OCI-LY1 (cell line): ENCODE measurements at regions not wholly inside any gene's neighbourhood (a gene's known extent, or its start where the extent isn't known, plus 50 kb on each side); places are given as distances from the start of the nearest gene placed in this dataset.

Experiments used
- H2AFZ ChIP-seq: fragments of 200-600 bp; sonication (generic), shearing (Covaris generic); 2 replicates; pipeline ENCODE4 v1.6.0; 2014; ENCODE audit warnings: antibody characterized with exemption, mild to moderate bottlenecking, low read length
- H3F3A ChIP-seq: fragments of 200-600 bp; sonication (generic), shearing (Covaris generic); 2 replicates; pipeline ENCODE4 v1.6.0; 2014; ENCODE audit warnings: mild to moderate bottlenecking, antibody characterized with exemption, low read length, moderate library complexity; ENCODE audit not compliant: insufficient read depth
- H3K27ac ChIP-seq: fragments of 200-600 bp; sonication (generic); 2 replicates; pipeline ENCODE4 v1.5.1; 2014; ENCODE audit warnings: low read length, mixed run types, mild to moderate bottlenecking, low read depth; ENCODE audit not compliant: poor library complexity, severe bottlenecking
- H3K27me3 ChIP-seq: fragments of 200-600 bp; sonication (generic); 2 replicates; pipeline ENCODE4 v1.6.0; 2014; ENCODE audit warnings: antibody characterized with exemption, mild to moderate bottlenecking, low read length, moderate library complexity; ENCODE audit not compliant: insufficient read depth
- H3K36me3 ChIP-seq: fragments of 200-600 bp; sonication (generic); 2 replicates; pipeline ENCODE4 v1.6.1; 2014; ENCODE audit warnings: mild to moderate bottlenecking, antibody characterized with exemption, low read length, moderate library complexity, mixed read lengths; ENCODE audit not compliant: insufficient read depth
- H3K4me1 ChIP-seq: fragments of 200-600 bp; sonication (generic); 2 replicates; pipeline ENCODE4 v1.5.1; 2014; ENCODE audit warnings: mild to moderate bottlenecking, low read length, moderate library complexity; ENCODE audit not compliant: insufficient read depth, severe bottlenecking
- H3K4me2 ChIP-seq: fragments of 200-600 bp; sonication (generic), shearing (Covaris generic); 2 replicates; pipeline ENCODE4 v1.6.1; 2014; ENCODE audit warnings: low read length
- H3K4me3 ChIP-seq: fragments of 200-600 bp; sonication (generic); 2 replicates; pipeline ENCODE4 v1.5.1; 2014; ENCODE audit warnings: low read length, low read depth, mild to moderate bottlenecking, mixed read lengths; ENCODE audit not compliant: poor library complexity, severe bottlenecking
- H3K79me2 ChIP-seq: fragments of 200-600 bp; shearing (Covaris generic); 2 replicates; pipeline ENCODE4 v1.6.1; 2016; ENCODE audit warnings: mixed run types, low read length, mixed read lengths; ENCODE audit not compliant: insufficient read depth
- H3K9ac ChIP-seq: fragments of 200-600 bp; sonication (generic), shearing (Covaris generic); 2 replicates; pipeline ENCODE4 v1.6.1; 2014; ENCODE audit warnings: mild to moderate bottlenecking, low read length, mixed read lengths
- H3K9me2 ChIP-seq: fragments of 200-600 bp; sonication (generic), shearing (Covaris generic); 2 replicates; pipeline ENCODE4 v1.6.1; 2014; ENCODE audit warnings: low read depth, mild to moderate bottlenecking, low read length, mixed read lengths
- H3K9me3 ChIP-seq: fragments of 200-600 bp; shearing (Covaris generic); 2 replicates; pipeline ENCODE4 v1.6.1; 2014; ENCODE audit warnings: low read length, mixed read lengths
- H4K20me1 ChIP-seq: fragments of 200-600 bp; sonication (generic), shearing (Covaris generic); 2 replicates; pipeline ENCODE4 v1.6.0; 2016; ENCODE audit warnings: mild to moderate bottlenecking, low read length; ENCODE audit not compliant: insufficient read depth
- EZH2 ChIP-seq: fragments of 200-600 bp; sonication (generic), shearing (Covaris generic); IDR thresholded peaks from 2 replicates; pipeline ENCODE4 v1.8.0; 2017; ENCODE audit warnings: borderline replicate concordance, mixed run types, mild to moderate bottlenecking, antibody characterized with exemption, low read length, moderate library complexity, mixed read lengths
- TF ChIP-seq, protein P1 (sequence below): fragments of 200-600 bp; sonication (generic), shearing (Covaris generic); IDR thresholded peaks from 2 replicates; pipeline ENCODE4 v1.5.1; 2017; ENCODE audit warnings: mild to moderate bottlenecking, antibody characterized with exemption, low read length, moderate library complexity, mixed read lengths

DNA sequence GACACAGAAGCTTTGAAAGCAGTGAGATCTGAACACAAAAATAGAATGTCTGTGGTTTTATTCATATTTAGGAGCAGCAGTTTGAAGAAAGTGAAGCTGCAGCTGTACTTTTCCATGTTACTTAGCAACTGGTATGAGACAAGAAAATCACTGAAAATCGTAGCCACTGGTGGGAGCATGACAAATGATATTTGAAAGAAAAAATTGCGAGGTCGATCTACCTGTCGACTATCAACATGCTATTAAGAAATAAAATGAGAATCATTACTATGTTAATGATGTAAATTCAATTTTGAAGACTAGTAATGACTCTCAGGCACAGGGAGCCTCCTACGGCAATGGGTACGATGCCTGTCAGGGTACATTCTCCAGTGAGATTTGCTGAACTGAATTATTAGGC is 436.4 kb downstream of the SLITRK5 start:
- no peaks in the 10 kb centered on the region for H3K9me3 ChIP-seq
- H3K9me2 ChIP-seq, result no peaks in the 10 kb centered on the region
- H3F3A ChIP-seq, result no peaks in the 10 kb centered on the region
- TF ChIP-seq, protein P1, sequence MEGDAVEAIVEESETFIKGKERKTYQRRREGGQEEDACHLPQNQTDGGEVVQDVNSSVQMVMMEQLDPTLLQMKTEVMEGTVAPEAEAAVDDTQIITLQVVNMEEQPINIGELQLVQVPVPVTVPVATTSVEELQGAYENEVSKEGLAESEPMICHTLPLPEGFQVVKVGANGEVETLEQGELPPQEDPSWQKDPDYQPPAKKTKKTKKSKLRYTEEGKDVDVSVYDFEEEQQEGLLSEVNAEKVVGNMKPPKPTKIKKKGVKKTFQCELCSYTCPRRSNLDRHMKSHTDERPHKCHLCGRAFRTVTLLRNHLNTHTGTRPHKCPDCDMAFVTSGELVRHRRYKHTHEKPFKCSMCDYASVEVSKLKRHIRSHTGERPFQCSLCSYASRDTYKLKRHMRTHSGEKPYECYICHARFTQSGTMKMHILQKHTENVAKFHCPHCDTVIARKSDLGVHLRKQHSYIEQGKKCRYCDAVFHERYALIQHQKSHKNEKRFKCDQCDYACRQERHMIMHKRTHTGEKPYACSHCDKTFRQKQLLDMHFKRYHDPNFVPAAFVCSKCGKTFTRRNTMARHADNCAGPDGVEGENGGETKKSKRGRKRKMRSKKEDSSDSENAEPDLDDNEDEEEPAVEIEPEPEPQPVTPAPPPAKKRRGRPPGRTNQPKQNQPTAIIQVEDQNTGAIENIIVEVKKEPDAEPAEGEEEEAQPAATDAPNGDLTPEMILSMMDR, result no peak
- no peak for TF ChIP-seq EZH2
- H3K79me2 ChIP-seq, result no peaks in the 10 kb centered on the region
- no peak overlapping the region for H3K4me2 ChIP-seq
- H4K20me1 ChIP-seq, result no peaks in the 10 kb centered on the region
- H2AFZ ChIP-seq, result no peak overlapping the region
- no peaks in the 10 kb centered on the region for H3K4me1 ChIP-seq
- H3K9ac ChIP-seq, result no peak overlapping the region
- no peak overlapping the region for H3K27ac ChIP-seq
- H3K36me3 ChIP-seq, result no peaks in the 10 kb centered on the region
- no peaks in the 10 kb centered on the region for H3K27me3 ChIP-seq
- H3K4me3 ChIP-seq, result no peak overlapping the region

DNA sequence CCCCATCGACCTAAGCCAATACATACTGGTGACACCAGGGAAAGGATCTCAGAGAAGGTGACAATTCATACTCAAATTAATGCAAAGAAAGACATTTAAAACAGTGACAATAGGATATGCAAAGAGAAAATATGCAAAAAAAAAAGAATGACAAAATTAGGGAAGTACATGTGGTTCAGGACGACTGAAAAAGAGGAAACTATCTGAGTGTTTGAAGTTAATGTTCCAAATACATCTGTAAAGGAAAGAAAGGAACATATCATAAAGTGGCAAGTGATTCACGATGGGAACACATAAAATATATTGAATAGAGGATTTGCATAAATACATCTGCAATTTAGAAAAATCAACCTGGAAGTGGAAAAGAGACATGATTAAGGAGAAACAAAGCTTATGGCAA is 441.4 kb downstream of the SLITRK5 start:
- Histone ChIP-seq H4K20me1 (no peaks in the 10 kb centered on the region), H3K9me2 (no peaks in the 10 kb centered on the region), H3K27ac (no peak overlapping the region), H3K9me3 (no peaks in the 10 kb centered on the region), H3K4me2 (no peak overlapping the region), H3K9ac (no peak overlapping the region), H3F3A (no peaks in the 10 kb centered on the region), H3K36me3 (no peaks in the 10 kb centered on the region), H3K27me3 (no peaks in the 10 kb centered on the region), H2AFZ (no peak overlapping the region), H3K79me2 (no peaks in the 10 kb centered on the region), H3K4me1 (no peaks in the 10 kb centered on the region), H3K4me3 (no peak overlapping the region)
- TF ChIP-seq EZH2, result no peak
- TF ChIP-seq, protein P1, result no peak

DNA sequence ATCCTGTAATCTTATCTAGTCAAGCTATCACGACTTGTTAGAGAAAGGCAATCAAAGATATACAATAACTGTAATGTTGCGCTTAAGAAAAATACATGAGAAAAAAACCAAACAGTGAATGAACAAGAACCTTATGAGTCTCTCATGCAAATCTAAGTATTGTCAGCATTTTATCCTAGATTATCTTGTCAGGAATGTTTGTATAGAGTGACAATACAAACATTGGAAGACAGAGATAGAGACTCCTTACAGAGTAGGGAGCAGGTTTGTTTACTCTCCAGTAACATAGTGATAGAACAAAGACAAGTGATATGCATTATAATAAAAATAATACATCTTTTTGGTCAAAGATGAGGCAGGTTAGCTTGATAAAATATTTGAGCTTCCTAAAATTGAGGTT is 444.8 kb downstream of the SLITRK5 start:
- Histone ChIP-seq H3K36me3 (no peaks in the 10 kb centered on the region), H3K9me3 (no peaks in the 10 kb centered on the region), H3K27ac (no peak overlapping the region), H3K4me2 (no peak overlapping the region), H4K20me1 (no peaks in the 10 kb centered on the region), H3K9me2 (no peaks in the 10 kb centered on the region), H3K9ac (no peak overlapping the region), H3K27me3 (no peaks in the 10 kb centered on the region), H3K79me2 (no peaks in the 10 kb centered on the region), H2AFZ (no peak overlapping the region), H3K4me3 (no peak overlapping the region), H3F3A (no peaks in the 10 kb centered on the region), H3K4me1 (no peaks in the 10 kb centered on the region)
- TF ChIP-seq, protein P1, result no peak
- TF ChIP-seq EZH2, result no peak
